Gastroesophageal sphincter (tissue), 3 donors: ENCODE measurements at regions not wholly inside any gene's neighbourhood (a gene's known extent, or its start where the extent isn't known, plus 50 kb on each side); places are given as distances from the start of the nearest gene placed in this dataset.

Experiments used
- CTCF ChIP-seq, 4 experiments: fragments of 200-600 bp in 2 of 4; fragments of 450-650 bp in 2 of 4; sonication (generic) in 1 of 4; IDR thresholded peaks; one replicate each; pipeline ENCODE4 v1.5.1; 2017 to 2019; ENCODE audit warnings: antibody characterized with exemption in 4 of 4, mild to moderate bottlenecking in 2 of 4, moderate library complexity in 2 of 4
- EP300 ChIP-seq: sonication (generic); formaldehyde crosslinking; IDR thresholded peaks from one replicate; pipeline ENCODE4 v1.6.1; 2017; ENCODE audit warnings: antibody characterized with exemption, mild to moderate bottlenecking
- POLR2A ChIP-seq, 2 donors: fragments of 450-650 bp; IDR thresholded peaks; one replicate each; pipeline ENCODE4 v1.6.1; 2017; ENCODE audit warnings: antibody characterized with exemption in 2 of 2, mild to moderate bottlenecking in 2 of 2, moderate library complexity in 1 of 2
- POLR2AphosphoS5 ChIP-seq: sonication (generic); formaldehyde crosslinking; IDR thresholded peaks from one replicate; pipeline ENCODE4 v1.6.1; 2017; ENCODE audit warnings: antibody characterized with exemption

DNA sequence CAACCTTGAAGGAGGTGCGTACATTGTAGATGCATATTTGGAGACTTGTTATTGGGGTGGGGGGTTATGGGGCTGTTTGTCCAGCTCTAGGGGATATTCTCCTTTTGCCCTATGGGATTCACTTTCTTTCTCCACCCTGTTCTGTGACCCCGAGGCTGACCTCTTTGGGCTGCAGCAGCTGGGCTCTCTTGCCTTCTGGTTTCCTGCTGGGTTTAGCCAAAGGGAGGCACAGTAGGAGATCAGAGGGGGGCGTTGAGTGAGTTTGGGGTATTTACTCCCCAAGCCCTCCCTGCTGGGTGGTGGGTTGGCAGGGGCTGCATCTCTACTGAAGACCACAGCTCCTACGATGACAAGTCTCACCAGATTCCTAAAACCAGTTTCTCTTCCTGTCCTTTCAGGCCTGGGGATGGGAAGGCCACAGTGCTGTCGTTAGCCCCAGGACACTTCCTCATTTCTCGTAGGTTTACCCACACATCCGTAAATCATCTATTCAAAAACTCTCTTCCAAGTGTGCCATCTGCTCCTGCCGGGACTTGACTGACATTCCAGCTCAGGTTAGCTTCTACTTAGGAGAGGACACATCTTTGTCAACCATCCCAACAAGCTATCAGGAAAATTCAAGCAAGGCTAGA lies 127.1 kb downstream of the TMEM30B start:
- TF ChIP-seq CTCF (IDR thresholded peaks at IDR 0.05) = no peak
- TF ChIP-seq EP300 = no peak
- no peak for TF ChIP-seq POLR2A (IDR thresholded peaks at IDR 0.05)
- no peak for TF ChIP-seq POLR2AphosphoS5
